Body of pancreas (tissue), 4 donors: ENCODE measurements at regions not wholly inside any gene's neighbourhood (a gene's known extent, or its start where the extent isn't known, plus 50 kb on each side); places are given as distances from the start of the nearest gene placed in this dataset.

Experiments
- ATAC-seq: fragments of 150-250 bp; one replicate; pipeline ENCODE4 v1.9.1; 2016
- DNase-seq, 4 donors: peaks; one replicate each; pipeline ENCODE4 v3.0.0-alpha.2; 2019
- H3K27ac ChIP-seq, 4 donors: fragments of 200-600 bp; sonication (generic); 1 replicate in 3 of 4; 2 replicates in 1 of 4; pipeline versions ENCODE4 v1.5.1 to v1.6.1; 2016 to 2019; ENCODE audit warnings: mild to moderate bottlenecking in 1 of 4, mixed read lengths in 1 of 4, moderate library complexity in 1 of 4
- H3K27me3 ChIP-seq, 2 donors: fragments of 200-600 bp; sonication (generic); one replicate each; pipeline ENCODE4 v1.6.0; 2016; ENCODE audit warnings: mild to moderate bottlenecking in 1 of 2
- H3K36me3 ChIP-seq, 2 donors: fragments of 200-600 bp; sonication (generic); replicated peaks in 1 of 2; 2 replicates each; pipeline ENCODE4 v1.5.1; 2016; ENCODE audit warnings: low read depth in 2 of 2; ENCODE audit not compliant: insufficient read depth in 1 of 2
- H3K4me1 ChIP-seq: fragments of 200-600 bp; sonication (generic); one replicate; pipeline ENCODE4 v1.6.0; 2016
- H3K4me3 ChIP-seq, 2 donors: fragments of 200-600 bp; sonication (generic); 1 replicate in 1 of 2; 2 replicates in 1 of 2; pipeline ENCODE4 v1.5.1; 2016 to 2019
- H3K9me3 ChIP-seq, 3 donors: fragments of 200-600 bp; sonication (generic); 1 replicate in 2 of 3; 2 replicates in 1 of 3; pipeline ENCODE4 v1.5.1; 2016
- POLR2A ChIP-seq, 3 donors: fragments of 450-650 bp; IDR thresholded peaks; one replicate each; pipeline ENCODE4 v1.6.1; 2016; ENCODE audit warnings: antibody characterized with exemption in 3 of 3, mild to moderate bottlenecking in 2 of 3
- WGBS, 2 donors: methylation state at CpG; one replicate each; pipeline ENCODE4 v1.1.5; 2017; 5-methylcytosine and 5-hydroxymethylcytosine counted together
- intact Hi-C: fragments of 100-400 bp; cut with DNase I; formaldehyde crosslinking; loops from one replicate; pipeline ENCODE4 v1.15.1; 2023
- TF ChIP-seq, protein P1 (sequence below), 7 experiments: fragments of 450-650 bp in 4 of 7; fragments of 200-600 bp in 3 of 7; sonication (generic) in 3 of 7; IDR thresholded peaks; one replicate each; pipeline ENCODE4 v1.5.1; 2016 to 2019; ENCODE audit warnings: antibody characterized with exemption in 7 of 7

GRCh38 chr12:63036974-63037335, 102.0 kb upstream of the PPM1H start:
- no peaks in the 10 kb centered on the region for H3K36me3 ChIP-seq
- H3K4me3 ChIP-seq, result no peak overlapping the region
- 61 to 70% methylated on average over 1 of the region's 1 CpG for WGBS, 2 donors
- DNase-seq (no peak), ATAC-seq (no peak)
- H3K27ac ChIP-seq, result no peak overlapping the region
- TF ChIP-seq, protein P1, sequence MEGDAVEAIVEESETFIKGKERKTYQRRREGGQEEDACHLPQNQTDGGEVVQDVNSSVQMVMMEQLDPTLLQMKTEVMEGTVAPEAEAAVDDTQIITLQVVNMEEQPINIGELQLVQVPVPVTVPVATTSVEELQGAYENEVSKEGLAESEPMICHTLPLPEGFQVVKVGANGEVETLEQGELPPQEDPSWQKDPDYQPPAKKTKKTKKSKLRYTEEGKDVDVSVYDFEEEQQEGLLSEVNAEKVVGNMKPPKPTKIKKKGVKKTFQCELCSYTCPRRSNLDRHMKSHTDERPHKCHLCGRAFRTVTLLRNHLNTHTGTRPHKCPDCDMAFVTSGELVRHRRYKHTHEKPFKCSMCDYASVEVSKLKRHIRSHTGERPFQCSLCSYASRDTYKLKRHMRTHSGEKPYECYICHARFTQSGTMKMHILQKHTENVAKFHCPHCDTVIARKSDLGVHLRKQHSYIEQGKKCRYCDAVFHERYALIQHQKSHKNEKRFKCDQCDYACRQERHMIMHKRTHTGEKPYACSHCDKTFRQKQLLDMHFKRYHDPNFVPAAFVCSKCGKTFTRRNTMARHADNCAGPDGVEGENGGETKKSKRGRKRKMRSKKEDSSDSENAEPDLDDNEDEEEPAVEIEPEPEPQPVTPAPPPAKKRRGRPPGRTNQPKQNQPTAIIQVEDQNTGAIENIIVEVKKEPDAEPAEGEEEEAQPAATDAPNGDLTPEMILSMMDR (IDR thresholded peaks at IDR 0.05), result no peak
- no peak for TF ChIP-seq POLR2A (IDR thresholded peaks at IDR 0.05)
- intact Hi-C loops, result no loop called here
- H3K9me3 ChIP-seq, result no peaks in the 10 kb centered on the region
- H3K4me1 ChIP-seq, result no peaks in the 10 kb centered on the region
- no peaks in the 10 kb centered on the region for H3K27me3 ChIP-seq

- no peaks in the 10 kb centered on the region for H3K9me3 ChIP-seq
- no peak for DNase-seq
- 72 to 79% methylated on average over 1 of the region's 1 CpG for WGBS, 2 donors
- ATAC-seq, result no peak
- H3K27ac ChIP-seq, result no peak overlapping the region
- no peaks in the 10 kb centered on the region for H3K36me3 ChIP-seq
- TF ChIP-seq, protein P1 (IDR thresholded peaks at IDR 0.05), result no peak
- no peak for TF ChIP-seq POLR2A (IDR thresholded peaks at IDR 0.05)
- no peak overlapping the region for H3K4me3 ChIP-seq
- intact Hi-C loops, result no loop called here
- H3K27me3 ChIP-seq, result no peaks in the 10 kb centered on the region
- no peaks in the 10 kb centered on the region for H3K4me1 ChIP-seq
Measured at GRCh38 chr12:63036216-63036973, 101.4 kb upstream of the PPM1H start.

DNA sequence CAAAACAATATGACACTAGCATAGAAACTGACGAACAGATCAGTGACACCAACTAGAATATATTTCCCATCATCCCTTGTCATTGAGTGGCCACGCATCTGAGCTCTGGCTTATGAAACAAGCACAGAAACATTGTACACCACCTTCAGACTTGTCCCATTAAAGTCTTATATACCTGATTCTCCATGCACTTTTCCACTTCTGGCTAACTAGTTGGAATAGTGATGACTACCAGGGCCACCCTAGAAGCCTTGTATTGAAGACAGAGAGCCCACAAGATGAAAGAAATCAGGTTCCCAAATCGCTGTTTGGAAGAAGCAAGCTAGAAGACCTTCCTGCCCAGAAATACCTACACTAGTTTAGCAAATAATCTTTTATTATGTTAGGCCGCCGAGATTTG, 99.7 kb upstream of the PPM1H start:
- no peak overlapping the region for H3K27ac ChIP-seq
- no peaks in the 10 kb centered on the region for H3K36me3 ChIP-seq
- intact Hi-C loops, result no loop called here
- WGBS, 2 donors, result 79 to 94% methylated on average over 5 of the region's 5 CpGs
- no peak for DNase-seq
- TF ChIP-seq, protein P1 (IDR thresholded peaks at IDR 0.05), result no peak
- TF ChIP-seq POLR2A (IDR thresholded peaks at IDR 0.05), result no peak
- H3K4me1 ChIP-seq, result no peaks in the 10 kb centered on the region
- no peak for ATAC-seq
- no peaks in the 10 kb centered on the region for H3K9me3 ChIP-seq
- no peaks in the 10 kb centered on the region for H3K27me3 ChIP-seq
- H3K4me3 ChIP-seq, result no peak overlapping the region

- no peak overlapping the region for H3K27ac ChIP-seq
- H3K36me3 ChIP-seq, result no peaks in the 10 kb centered on the region
- no peaks in the 10 kb centered on the region for H3K4me1 ChIP-seq
- TF ChIP-seq, protein P1 (IDR thresholded peaks at IDR 0.05), result no peak
- TF ChIP-seq POLR2A (IDR thresholded peaks at IDR 0.05), result no peak
- DNase-seq (no peak), ATAC-seq (no peak)
- H3K9me3 ChIP-seq, result no peaks in the 10 kb centered on the region
- H3K4me3 ChIP-seq, result no peak overlapping the region
- H3K27me3 ChIP-seq, result no peaks in the 10 kb centered on the region
- 61 to 78% methylated on average over 2 of the region's 2 CpGs for whole genome bisulfite sequencing, 2 donors
- intact Hi-C loops, result no loop called here
Measured at GRCh38 chr12:63029676-63030075, 94.7 kb upstream of the PPM1H start.

- H3K4me3 ChIP-seq, result no peak overlapping the region
- ATAC-seq, result no peak
- H3K9me3 ChIP-seq, result no peaks in the 10 kb centered on the region
- H3K36me3 ChIP-seq, result no peaks in the 10 kb centered on the region
- no peak for DNase-seq
- no peaks in the 10 kb centered on the region for H3K4me1 ChIP-seq
- intact Hi-C loops, result no loop called here
- no peak for TF ChIP-seq POLR2A (IDR thresholded peaks at IDR 0.05)
- TF ChIP-seq, protein P1 (IDR thresholded peaks at IDR 0.05), result no peak
- H3K27me3 ChIP-seq, result no peaks in the 10 kb centered on the region
- H3K27ac ChIP-seq, result no peak overlapping the region
Measured at GRCh38 chr12:63028951-63029350, 94.0 kb upstream of the PPM1H start.
